HEK293T (cell line): ENCODE measurements at regions not wholly inside any gene's neighbourhood (a gene's known extent, or its start where the extent isn't known, plus 50 kb on each side); places are given as distances from the start of the nearest gene placed in this dataset.

Experiments
- CTCF ChIA-PET: fragments of 350-600 bp; formaldehyde crosslinking; extraction: SDS; loops from one replicate; lab custom pipeline; 2021; ENCODE audit warnings: antibody characterized with exemption, inconsistent platforms; lab: Yijun Ruan, JAX
- POLR2A ChIA-PET: fragments of 350-600 bp; formaldehyde crosslinking; extraction: SDS; loops from one replicate; lab custom pipeline; 2020; ENCODE audit warnings: antibody characterized with exemption, inconsistent platforms; lab: Yijun Ruan, JAX
- DNase-seq: peaks from one replicate; pipeline ENCODE4 v3.0.0; 2012; ENCODE audit warnings: mixed read lengths; ENCODE audit errors: extremely low spot score
- ARNT ChIP-seq: fragments of 450-650 bp; IDR thresholded peaks from 2 replicates; pipeline ENCODE4 v1.6.1; 2017; ENCODE audit warnings: mild to moderate bottlenecking
- BHLHE40 ChIP-seq: fragments of 450-650 bp; IDR thresholded peaks from 2 replicates; pipeline ENCODE4 v1.6.1; 2016; ENCODE audit warnings: mild to moderate bottlenecking, moderate library complexity, borderline replicate concordance
- CTBP1 ChIP-seq: fragments of 450-650 bp; IDR thresholded peaks from 2 replicates; pipeline ENCODE4 v1.6.1; 2016; ENCODE audit warnings: borderline replicate concordance
- ELF4 ChIP-seq: fragments of 450-650 bp; IDR thresholded peaks from 2 replicates; pipeline ENCODE4 v1.6.1; 2017; ENCODE audit warnings: antibody characterized with exemption
- FOXA1 ChIP-seq: fragments of 450-650 bp; IDR thresholded peaks from 2 replicates; pipeline ENCODE4 v1.6.1; 2016; ENCODE audit warnings: mild to moderate bottlenecking
- FOXK2 ChIP-seq: fragments of 450-650 bp; IDR thresholded peaks from 2 replicates; pipeline ENCODE4 v1.6.1; 2016; ENCODE audit warnings: mild to moderate bottlenecking
- FOXM1 ChIP-seq: fragments of 450-650 bp; IDR thresholded peaks from 2 replicates; pipeline ENCODE4 v1.6.1; 2017; ENCODE audit warnings: mild to moderate bottlenecking, borderline replicate concordance
- HDGF ChIP-seq: fragments of 450-650 bp; IDR thresholded peaks from 2 replicates; pipeline ENCODE4 v1.6.1; 2017; ENCODE audit warnings: antibody characterized with exemption, borderline replicate concordance
- L3MBTL2 ChIP-seq: fragments of 450-650 bp; conservative IDR thresholded peaks from 2 replicates; pipeline ENCODE4 v1.6.1; 2016; ENCODE audit warnings: mild to moderate bottlenecking
- LEF1 ChIP-seq: fragments of 450-650 bp; IDR thresholded peaks from 2 replicates; pipeline ENCODE4 v1.6.1; 2017; ENCODE audit warnings: mild to moderate bottlenecking, borderline replicate concordance
- NFRKB ChIP-seq: fragments of 450-650 bp; IDR thresholded peaks from 2 replicates; pipeline ENCODE4 v1.6.1; 2016; ENCODE audit warnings: mild to moderate bottlenecking, moderate library complexity
- PKNOX1 ChIP-seq: fragments of 450-650 bp; IDR thresholded peaks from 2 replicates; pipeline ENCODE4 v1.6.1; 2016
- SP1 ChIP-seq: fragments of 450-650 bp; IDR thresholded peaks from 2 replicates; pipeline ENCODE4 v1.6.1; 2017
- SUZ12 ChIP-seq: fragments of 450-650 bp; IDR thresholded peaks from 2 replicates; pipeline ENCODE4 v1.6.1; 2016; ENCODE audit warnings: mild to moderate bottlenecking
- TARDBP ChIP-seq: fragments of 450-650 bp; IDR thresholded peaks from 2 replicates; pipeline ENCODE4 v1.6.1; 2016
- ZNF384 ChIP-seq: fragments of 450-650 bp; IDR thresholded peaks from 2 replicates; pipeline ENCODE4 v1.6.1; 2016

GRCh38 chr2:146433116-146433875 is 1411.5 kb upstream of the ACVR2A start:
- POLR2A ChIA-PET = no interaction called here
- no peak for DNase-seq
- CTCF ChIA-PET = no interaction called here
- TF ChIP-seq TARDBP (no peak), LEF1 (no peak), HDGF (no peak), ELF4 (no peak), ARNT (no peak), ZNF384 (no peak), SP1 (no peak), FOXA1 (no peak)

- POLR2A ChIA-PET = no interaction called here
- CTCF ChIA-PET = no interaction called here
- TF ChIP-seq FOXM1 (no peak), CTBP1 (no peak), FOXA1 (no peak), LEF1 (no peak), HDGF (no peak), ZNF384 (no peak), SUZ12 (no peak), TARDBP (no peak)
- no peak for DNase-seq
These were observed 1415.5 kb upstream of the ACVR2A start for GRCh38 chr2:146429366-146429765.

GRCh38 chr2:146417942-146418341 is 1426.9 kb upstream of the ACVR2A start:
- POLR2A ChIA-PET = no interaction called here
- CTCF ChIA-PET = no interaction called here
- TF ChIP-seq LEF1 = no peak
- no peak for TF ChIP-seq SUZ12
- TF ChIP-seq L3MBTL2 = no peak
- TF ChIP-seq NFRKB = no peak
- no peak for TF ChIP-seq FOXA1
- no peak for TF ChIP-seq FOXM1
- TF ChIP-seq ARNT = no peak
- TF ChIP-seq SP1 = no peak
- no peak for TF ChIP-seq HDGF
- TF ChIP-seq FOXK2 = no peak
- TF ChIP-seq BHLHE40 = no peak
- TF ChIP-seq CTBP1 = no peak
- no peak for TF ChIP-seq PKNOX1
- no peak for TF ChIP-seq TARDBP
- DNase-seq = no peak

- ChIA-PET POLR2A (no interaction called here), CTCF (no interaction called here)
- DNase-seq = no peak
- TF ChIP-seq BHLHE40 (no peak), HDGF (no peak), ZNF384 (no peak), SUZ12 (no peak), FOXK2 (no peak), NFRKB (no peak), LEF1 (no peak), TARDBP (no peak), FOXM1 (no peak), SP1 (no peak), L3MBTL2 (no peak), FOXA1 (no peak), PKNOX1 (no peak), ARNT (no peak), CTBP1 (no peak), ELF4 (no peak)
These were observed 1429.5 kb upstream of the ACVR2A start for GRCh38 chr2:146415291-146415690.

- no peak for TF ChIP-seq FOXK2
- no peak for TF ChIP-seq FOXM1
- TF ChIP-seq L3MBTL2 = no peak
- TF ChIP-seq NFRKB = no peak
- no peak for TF ChIP-seq ZNF384
- no peak for TF ChIP-seq SP1
- TF ChIP-seq CTBP1 = no peak
- no peak for TF ChIP-seq HDGF
- TF ChIP-seq LEF1 = no peak
- no peak for TF ChIP-seq ARNT
- no peak for TF ChIP-seq SUZ12
- TF ChIP-seq PKNOX1 = no peak
- DNase-seq = no peak
- CTCF ChIA-PET = no interaction called here
- POLR2A ChIA-PET = no interaction called here
These were observed 1430.4 kb upstream of the ACVR2A start for GRCh38 chr2:146414456-146414855.

GRCh38 chr2:146413086-146413610 is 1431.7 kb upstream of the ACVR2A start:
- CTCF ChIA-PET = no interaction called here

More at GRCh38 chr2:146413086-146413610, 1431.7 kb upstream of the ACVR2A start:
- TF ChIP-seq LEF1 (no peak), CTBP1 (no peak), FOXM1 (no peak), L3MBTL2 (no peak), FOXK2 (no peak), HDGF (no peak), FOXA1 (no peak), BHLHE40 (no peak), SP1 (no peak), ELF4 (no peak), ARNT (no peak), TARDBP (no peak), NFRKB (no peak), SUZ12 (no peak), PKNOX1 (no peak), ZNF384 (no peak)
- POLR2A ChIA-PET = no interaction called here
- DNase-seq = no peak
